ENCODE measurements at regions not wholly inside any gene's neighbourhood (a gene's known extent, or its start where the extent isn't known, plus 50 kb on each side); places are given as distances from the start of the nearest gene placed in this dataset.

GRCh38 chr2:39608686-39609441 lies 56.9 kb upstream of the TMEM178A start:
- in situ Hi-C loops (cut with MboI; ENCODE audit: low sequenced_read_pairs), result no loop called here

- in situ Hi-C loops (cut with MboI; ENCODE audit: low sequenced_read_pairs), result no loop called here
Measured at GRCh38 chr2:39609917-39610316, 55.8 kb upstream of the TMEM178A start.

GRCh38 chr2:39615675-39616074 lies 50.0 kb upstream of the TMEM178A start:
- in situ Hi-C loops (cut with MboI; ENCODE audit: low sequenced_read_pairs), result no loop called here

Data from HL-60/S4 treated with retinoic acid at 250 ng/mL for 4 days and 3 days (cell line).